Fibroblast of lung (primary cell): ENCODE measurements at regions not wholly inside any gene's neighbourhood (a gene's known extent, or its start where the extent isn't known, plus 50 kb on each side); places are given as distances from the start of the nearest gene placed in this dataset.

Experiments
- EZH2 ChIP-seq: IDR thresholded peaks from 2 replicates; pipeline ENCODE4 v1.5.1; 2012; ENCODE audit warnings: low read length, control low read depth, mild to moderate bottlenecking; ENCODE audit errors: missing control alignments
- TF ChIP-seq, protein P1 (sequence below), 2 donors: IDR thresholded peaks in 1 of 2; conservative IDR thresholded peaks in 1 of 2; 1 replicate in 1 of 2; 2 replicates in 1 of 2; pipeline ENCODE4 v1.5.1; 2011 to 2012; ENCODE audit warnings: low read length in 2 of 2, control low read depth in 1 of 2, inconsistent platforms in 1 of 2, low read depth in 1 of 2, mild to moderate bottlenecking in 1 of 2

GRCh38 chr3:31240013-31240412, 292.7 kb upstream of the STT3B start:
- TF ChIP-seq, protein P1, sequence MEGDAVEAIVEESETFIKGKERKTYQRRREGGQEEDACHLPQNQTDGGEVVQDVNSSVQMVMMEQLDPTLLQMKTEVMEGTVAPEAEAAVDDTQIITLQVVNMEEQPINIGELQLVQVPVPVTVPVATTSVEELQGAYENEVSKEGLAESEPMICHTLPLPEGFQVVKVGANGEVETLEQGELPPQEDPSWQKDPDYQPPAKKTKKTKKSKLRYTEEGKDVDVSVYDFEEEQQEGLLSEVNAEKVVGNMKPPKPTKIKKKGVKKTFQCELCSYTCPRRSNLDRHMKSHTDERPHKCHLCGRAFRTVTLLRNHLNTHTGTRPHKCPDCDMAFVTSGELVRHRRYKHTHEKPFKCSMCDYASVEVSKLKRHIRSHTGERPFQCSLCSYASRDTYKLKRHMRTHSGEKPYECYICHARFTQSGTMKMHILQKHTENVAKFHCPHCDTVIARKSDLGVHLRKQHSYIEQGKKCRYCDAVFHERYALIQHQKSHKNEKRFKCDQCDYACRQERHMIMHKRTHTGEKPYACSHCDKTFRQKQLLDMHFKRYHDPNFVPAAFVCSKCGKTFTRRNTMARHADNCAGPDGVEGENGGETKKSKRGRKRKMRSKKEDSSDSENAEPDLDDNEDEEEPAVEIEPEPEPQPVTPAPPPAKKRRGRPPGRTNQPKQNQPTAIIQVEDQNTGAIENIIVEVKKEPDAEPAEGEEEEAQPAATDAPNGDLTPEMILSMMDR (conservative IDR thresholded peaks at IDR 0.05 in 1 of 2, IDR thresholded peaks at IDR 0.05 in 1 of 2; ENCODE audit: low read depth in 1 of 2, low read length in 2 of 2): no peak
- no peak for TF ChIP-seq EZH2
